ENCODE measurements at regions not wholly inside any gene's neighbourhood (a gene's known extent, or its start where the extent isn't known, plus 50 kb on each side); places are given as distances from the start of the nearest gene placed in this dataset.

DNA sequence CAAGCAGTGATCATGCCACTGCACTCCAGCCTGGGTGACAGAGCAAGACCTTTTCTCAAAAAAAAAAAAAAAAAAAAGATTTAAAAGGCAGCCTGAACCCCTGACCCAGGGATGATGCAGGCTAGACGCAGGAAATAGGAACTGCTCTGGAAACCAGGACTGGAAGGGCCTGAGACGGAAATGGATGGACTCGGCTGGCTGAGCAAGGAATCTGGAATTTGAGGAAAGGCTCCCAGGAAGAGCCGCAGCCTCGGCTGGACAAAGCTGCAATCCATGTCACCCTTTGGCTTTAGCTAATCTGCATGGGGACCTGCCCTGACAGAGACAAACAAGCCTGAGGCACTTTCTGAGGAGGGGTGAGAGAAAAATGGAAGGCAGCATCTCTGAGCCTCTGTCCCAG, 55.0 kb upstream of the DAPL1 start:
- TF ChIP-seq CTCF (IDR thresholded peaks at IDR 0.05): no peak
- TF ChIP-seq POLR2AphosphoS5 (IDR thresholded peaks at IDR 0.05): no peak
- no peak for TF ChIP-seq POLR2A (IDR thresholded peaks at IDR 0.05)

Measured in gastroesophageal sphincter (tissue), 3 donors.